SK-N-SH (cell line): ENCODE measurements at regions not wholly inside any gene's neighbourhood (a gene's known extent, or its start where the extent isn't known, plus 50 kb on each side); places are given as distances from the start of the nearest gene placed in this dataset.

Source experiments
- CTCF ChIP-seq: fragments of 200-600 bp; sonication (generic); IDR thresholded peaks from 2 replicates; pipeline ENCODE4 v1.6.1; 2017; ENCODE audit warnings: antibody characterized with exemption, mild to moderate bottlenecking, moderate library complexity
- ELF1 ChIP-seq: IDR thresholded peaks from 2 replicates; pipeline ENCODE4 v1.4.0; 2012
- EZH2phosphoT487 ChIP-seq: fragments of 200-600 bp; sonication (generic); IDR thresholded peaks from 2 replicates; pipeline ENCODE4 v1.6.1; 2017; ENCODE audit warnings: low read depth, mixed run types, mild to moderate bottlenecking, antibody characterized with exemption, moderate library complexity, borderline replicate concordance
- GABPA ChIP-seq: IDR thresholded peaks from 2 replicates; pipeline ENCODE4 v1.4.0; 2012; ENCODE audit warnings: low read depth, mild to moderate bottlenecking
- JUND ChIP-seq: IDR thresholded peaks from 2 replicates; pipeline ENCODE4 v1.4.0; 2012
- MAX ChIP-seq: IDR thresholded peaks from 2 replicates; pipeline ENCODE4 v1.4.0; 2012; ENCODE audit warnings: low read depth
- MXI1 ChIP-seq: IDR thresholded peaks from 2 replicates; pipeline ENCODE4 v1.6.1; 2012; ENCODE audit warnings: mild to moderate bottlenecking, low read depth, low read length, improper control_type of control experiment
- NFIC ChIP-seq: IDR thresholded peaks from 2 replicates; pipeline ENCODE4 v1.4.0; 2012; ENCODE audit warnings: borderline replicate concordance
- POLR2AphosphoS5 ChIP-seq: IDR thresholded peaks from 2 replicates; pipeline ENCODE4 v1.6.1; 2012; ENCODE audit warnings: low read depth, low read length
- RAD21 ChIP-seq: IDR thresholded peaks from 2 replicates; pipeline ENCODE4 v1.6.1; 2012; ENCODE audit warnings: mild to moderate bottlenecking, low read length
- RCOR1 ChIP-seq: fragments of 150-350 bp; IDR thresholded peaks from 2 replicates; pipeline ENCODE4 v1.6.1; 2017; ENCODE audit warnings: antibody characterized with exemption, low read length
- RXRA ChIP-seq: IDR thresholded peaks from 2 replicates; pipeline ENCODE4 v1.4.0; 2012; ENCODE audit warnings: low read depth, mild to moderate bottlenecking, borderline replicate concordance
- TAF1 ChIP-seq: IDR thresholded peaks from 2 replicates; pipeline ENCODE4 v1.6.1; 2012; ENCODE audit warnings: low read depth, mild to moderate bottlenecking, low read length, moderate library complexity, borderline replicate concordance
- YY1 ChIP-seq: IDR thresholded peaks from 2 replicates; pipeline ENCODE4 v1.4.0; 2012; ENCODE audit warnings: low read depth, mild to moderate bottlenecking

- TF ChIP-seq MAX, result no peak
- no peak for TF ChIP-seq MXI1
- no peak for TF ChIP-seq RCOR1
- no peak for TF ChIP-seq POLR2AphosphoS5
- no peak for TF ChIP-seq YY1
- TF ChIP-seq EZH2phosphoT487, result no peak
- no peak for TF ChIP-seq TAF1
- TF ChIP-seq RAD21, result no peak
- no peak for TF ChIP-seq CTCF
- TF ChIP-seq ELF1, result no peak
- TF ChIP-seq GABPA, result no peak
- TF ChIP-seq JUND, result no peak
- no peak for TF ChIP-seq NFIC
- no peak for TF ChIP-seq RXRA
Measured at GRCh38 chr22:48606684-48607307, 1220.9 kb downstream of the BRD1 start.
